ENCODE measurements at regions not wholly inside any gene's neighbourhood (a gene's known extent, or its start where the extent isn't known, plus 50 kb on each side); places are given as distances from the start of the nearest gene placed in this dataset.

- no peak for DNase-seq
Measured at GRCh38 chr21:43364261-43364510, 62.7 kb downstream of the SIK1 start.

- no peak for DNase-seq
Measured at GRCh38 chr21:43363506-43364260, 63.2 kb downstream of the SIK1 start.

- DNase-seq, result peak in 1 of 2 donors; percentile 18
Measured at GRCh38 chr21:43362915-43363314, 64.0 kb downstream of the SIK1 start.

- peak; percentile 68 to 83 for DNase-seq
Measured at GRCh38 chr21:43362321-43362791, 64.6 kb downstream of the SIK1 start.

- peak; percentile 27 to 30 for DNase-seq
Measured at GRCh38 chr21:43361493-43362296, 65.2 kb downstream of the SIK1 start.

- DNase-seq, result no peak
Measured at GRCh38 chr21:43361127-43361492, 65.8 kb downstream of the SIK1 start.

- DNase-seq, result no peak
Measured at GRCh38 chr21:43360441-43361126, 66.3 kb downstream of the SIK1 start.

GRCh38 chr21:43358940-43359822 lies 67.8 kb downstream of the SIK1 start:
- DNase-seq, result no peak

GRCh38 chr21:43357715-43358430 lies 69.1 kb downstream of the SIK1 start:
- no peak for DNase-seq

- DNase-seq, result no peak
Measured at GRCh38 chr21:43355925-43356289, 71.0 kb downstream of the SIK1 start.

- no peak for DNase-seq
Measured at GRCh38 chr21:43355266-43355924, 71.5 kb downstream of the SIK1 start.

- no peak for DNase-seq
Measured at GRCh38 chr21:43354666-43355065, 72.3 kb downstream of the SIK1 start.

- DNase-seq, result no peak
Measured at GRCh38 chr21:43354026-43354420, 72.9 kb downstream of the SIK1 start.

- DNase-seq, result no peak
Measured at GRCh38 chr21:43353282-43354025, 73.5 kb downstream of the SIK1 start.

- no peak for DNase-seq
Measured at GRCh38 chr21:43352568-43353281, 74.2 kb downstream of the SIK1 start.

GRCh38 chr21:43352154-43352537 lies 74.8 kb downstream of the SIK1 start:
- DNase-seq, result no peak

GRCh38 chr21:43351501-43352153 lies 75.3 kb downstream of the SIK1 start:
- no peak for DNase-seq

GRCh38 chr21:43349644-43350043 lies 77.3 kb downstream of the SIK1 start:
- no peak for DNase-seq

GRCh38 chr21:43348801-43349261 lies 78.1 kb downstream of the SIK1 start:
- DNase-seq, result no peak
